Lung (tissue), 11 donors: ENCODE measurements at regions not wholly inside any gene's neighbourhood (a gene's known extent, or its start where the extent isn't known, plus 50 kb on each side); places are given as distances from the start of the nearest gene placed in this dataset.

Experiments used
- ATAC-seq: fragments of 200-7000 bp; cut with Tn5 transposase; one replicate; pipeline ENCODE4 v1.9.1; 2020; ENCODE audit warnings: moderate number of reproducible peaks; ENCODE audit not compliant: insufficient read depth, low FRiP score
- DNase-seq, 3 donors: peaks; one replicate each; pipeline ENCODE4 v3.0.0-alpha.2; 2013 to 2017
- H3K27ac ChIP-seq, 2 donors: one replicate each; pipeline ENCODE4 v1.5.1; 2013; ENCODE audit warnings: mild to moderate bottlenecking in 2 of 2, moderate library complexity in 2 of 2, control low read depth in 1 of 2, inconsistent platforms in 1 of 2, low read depth in 1 of 2, low read length in 1 of 2
- H3K27me3 ChIP-seq, 3 donors: one replicate each; pipeline ENCODE4 v1.5.1; 2013; ENCODE audit warnings: low read length in 2 of 3; ENCODE audit not compliant: control insufficient read depth in 3 of 3, insufficient read depth in 3 of 3
- H3K36me3 ChIP-seq, 4 donors: one replicate each; pipeline ENCODE4 v1.5.1; 2013; ENCODE audit warnings: low read length in 4 of 4, mild to moderate bottlenecking in 1 of 4, moderate library complexity in 1 of 4; ENCODE audit not compliant: control insufficient read depth in 4 of 4, insufficient read depth in 4 of 4
- H3K4me1 ChIP-seq, 5 donors: one replicate each; pipeline ENCODE4 v1.5.1; 2013; ENCODE audit warnings: low read length in 5 of 5, mild to moderate bottlenecking in 2 of 5, moderate library complexity in 1 of 5; ENCODE audit not compliant: control insufficient read depth in 5 of 5, insufficient read depth in 5 of 5
- H3K4me3 ChIP-seq: one replicate; pipeline ENCODE4 v1.5.1; 2013; ENCODE audit warnings: mild to moderate bottlenecking, control low read depth, moderate library complexity
- H3K9ac ChIP-seq, 2 donors: one replicate each; pipeline ENCODE4 v1.5.1; 2013; ENCODE audit warnings: low read length in 2 of 2, control low read depth in 1 of 2; ENCODE audit not compliant: insufficient read depth in 1 of 2
- H3K9me3 ChIP-seq, 4 donors: one replicate each; pipeline ENCODE4 v1.5.1; 2013; ENCODE audit warnings: low read length in 3 of 4, mild to moderate bottlenecking in 1 of 4, moderate library complexity in 1 of 4; ENCODE audit not compliant: control insufficient read depth in 4 of 4, insufficient read depth in 3 of 4
- CTCF ChIP-seq: IDR thresholded peaks from 2 replicates; pipeline ENCODE4 v1.5.1; 2012; ENCODE audit warnings: mild to moderate bottlenecking; ENCODE audit errors: control extremely low read depth, extremely low read depth
- WGBS, 2 donors: extraction: QIAGEN DNeasy Blood & Tissue Kit; methylation state at CpG; one replicate each; pipeline ENCODE4 v1.1.7; 2013; 5-methylcytosine and 5-hydroxymethylcytosine counted together
- donor health status: control.
- donor health status: control.
- donor health status: Bipolar disorder and iron deficiency.
- donor health status: healthy.
- donor health status: DM: yes; HTN: yes; CAD: no.

- H3K27ac ChIP-seq: no peak overlapping the region
- 60 to 65% methylated on average over 6 of the region's 6 CpGs for WGBS, 2 donors
- DNase-seq: no peak
- H3K9ac ChIP-seq: no peak overlapping the region
- peaks cover 0 to 25% (median 0%) of the 10 kb centered on the region in 4 donors for H3K36me3 ChIP-seq
- H3K9me3 ChIP-seq: no peaks in the 10 kb centered on the region
- H3K4me1 ChIP-seq: no peaks in the 10 kb centered on the region
- no peak overlapping the region for H3K4me3 ChIP-seq
- no peak for TF ChIP-seq CTCF
- no peak for ATAC-seq
- H3K27me3 ChIP-seq: no peaks in the 10 kb centered on the region
Measured at GRCh38 chr14:95442016-95442632, 74.3 kb downstream of the SYNE3 start.

- TF ChIP-seq CTCF: no peak
- no peak for DNase-seq
- 85 to 96% methylated on average over 2 of the region's 2 CpGs for WGBS, 2 donors
- ATAC-seq: no peak
- Histone ChIP-seq H3K27me3 (no peaks in the 10 kb centered on the region), H3K4me3 (no peak overlapping the region), H3K36me3 (peaks cover 2 to 31% (median 5%) of the 10 kb centered on the region in 4 donors), H3K27ac (no peak overlapping the region), H3K9me3 (no peaks in the 10 kb centered on the region), H3K4me1 (no peaks in the 10 kb centered on the region), H3K9ac (no peak overlapping the region)
Measured at GRCh38 chr14:95440951-95441350, 75.5 kb downstream of the SYNE3 start.

GRCh38 chr14:95440496-95440895 is 76.0 kb downstream of the SYNE3 start:
- no peaks in the 10 kb centered on the region for H3K27me3 ChIP-seq
- no peak overlapping the region for H3K27ac ChIP-seq
- 82 to 93% methylated on average over 5 of the region's 5 CpGs for WGBS, 2 donors
- no peak overlapping the region for H3K4me3 ChIP-seq
- DNase-seq (no peak), ATAC-seq (no peak)
- H3K9ac ChIP-seq: no peak overlapping the region
- no peaks in the 10 kb centered on the region for H3K4me1 ChIP-seq
- H3K9me3 ChIP-seq: no peaks in the 10 kb centered on the region
- peaks cover 2 to 28% (median 8%) of the 10 kb centered on the region in 4 donors for H3K36me3 ChIP-seq
- no peak for TF ChIP-seq CTCF

GRCh38 chr14:95439881-95440280 is 76.6 kb downstream of the SYNE3 start:
- no peak for DNase-seq
- no peaks in the 10 kb centered on the region for H3K9me3 ChIP-seq
- peaks cover 2 to 28% (median 10%) of the 10 kb centered on the region in 4 donors for H3K36me3 ChIP-seq
- H3K9ac ChIP-seq: no peak overlapping the region
- no peak for ATAC-seq
- H3K27me3 ChIP-seq: no peaks in the 10 kb centered on the region
- no peak for TF ChIP-seq CTCF
- H3K4me3 ChIP-seq: no peak overlapping the region
- H3K4me1 ChIP-seq: no peaks in the 10 kb centered on the region
- WGBS, 2 donors: 93 to 95% methylated on average over 14 of the region's 14 CpGs
- no peak overlapping the region for H3K27ac ChIP-seq
